ENCODE measurements at regions not wholly inside any gene's neighbourhood (a gene's known extent, or its start where the extent isn't known, plus 50 kb on each side); places are given as distances from the start of the nearest gene placed in this dataset.

- TF ChIP-seq, protein P1, sequence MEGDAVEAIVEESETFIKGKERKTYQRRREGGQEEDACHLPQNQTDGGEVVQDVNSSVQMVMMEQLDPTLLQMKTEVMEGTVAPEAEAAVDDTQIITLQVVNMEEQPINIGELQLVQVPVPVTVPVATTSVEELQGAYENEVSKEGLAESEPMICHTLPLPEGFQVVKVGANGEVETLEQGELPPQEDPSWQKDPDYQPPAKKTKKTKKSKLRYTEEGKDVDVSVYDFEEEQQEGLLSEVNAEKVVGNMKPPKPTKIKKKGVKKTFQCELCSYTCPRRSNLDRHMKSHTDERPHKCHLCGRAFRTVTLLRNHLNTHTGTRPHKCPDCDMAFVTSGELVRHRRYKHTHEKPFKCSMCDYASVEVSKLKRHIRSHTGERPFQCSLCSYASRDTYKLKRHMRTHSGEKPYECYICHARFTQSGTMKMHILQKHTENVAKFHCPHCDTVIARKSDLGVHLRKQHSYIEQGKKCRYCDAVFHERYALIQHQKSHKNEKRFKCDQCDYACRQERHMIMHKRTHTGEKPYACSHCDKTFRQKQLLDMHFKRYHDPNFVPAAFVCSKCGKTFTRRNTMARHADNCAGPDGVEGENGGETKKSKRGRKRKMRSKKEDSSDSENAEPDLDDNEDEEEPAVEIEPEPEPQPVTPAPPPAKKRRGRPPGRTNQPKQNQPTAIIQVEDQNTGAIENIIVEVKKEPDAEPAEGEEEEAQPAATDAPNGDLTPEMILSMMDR (conservative IDR thresholded peaks at IDR 0.05; ENCODE audit: low read depth in 2 of 2), result no peak
- TF ChIP-seq STAT1 (IDR thresholded peaks at IDR 0.05; ENCODE audit: unreplicated experiment), result no peak
- TF ChIP-seq POLR2AphosphoS5 (IDR thresholded peaks at IDR 0.05; ENCODE audit: low read depth), result no peak
- TF ChIP-seq EZH2 (IDR thresholded peaks at IDR 0.05; ENCODE audit: low read depth, unreplicated experiment), result no peak
- TF ChIP-seq EZH2phosphoT487 (IDR thresholded peaks at IDR 0.05; ENCODE audit: unreplicated experiment), result no peak
- TF ChIP-seq, protein P2, sequence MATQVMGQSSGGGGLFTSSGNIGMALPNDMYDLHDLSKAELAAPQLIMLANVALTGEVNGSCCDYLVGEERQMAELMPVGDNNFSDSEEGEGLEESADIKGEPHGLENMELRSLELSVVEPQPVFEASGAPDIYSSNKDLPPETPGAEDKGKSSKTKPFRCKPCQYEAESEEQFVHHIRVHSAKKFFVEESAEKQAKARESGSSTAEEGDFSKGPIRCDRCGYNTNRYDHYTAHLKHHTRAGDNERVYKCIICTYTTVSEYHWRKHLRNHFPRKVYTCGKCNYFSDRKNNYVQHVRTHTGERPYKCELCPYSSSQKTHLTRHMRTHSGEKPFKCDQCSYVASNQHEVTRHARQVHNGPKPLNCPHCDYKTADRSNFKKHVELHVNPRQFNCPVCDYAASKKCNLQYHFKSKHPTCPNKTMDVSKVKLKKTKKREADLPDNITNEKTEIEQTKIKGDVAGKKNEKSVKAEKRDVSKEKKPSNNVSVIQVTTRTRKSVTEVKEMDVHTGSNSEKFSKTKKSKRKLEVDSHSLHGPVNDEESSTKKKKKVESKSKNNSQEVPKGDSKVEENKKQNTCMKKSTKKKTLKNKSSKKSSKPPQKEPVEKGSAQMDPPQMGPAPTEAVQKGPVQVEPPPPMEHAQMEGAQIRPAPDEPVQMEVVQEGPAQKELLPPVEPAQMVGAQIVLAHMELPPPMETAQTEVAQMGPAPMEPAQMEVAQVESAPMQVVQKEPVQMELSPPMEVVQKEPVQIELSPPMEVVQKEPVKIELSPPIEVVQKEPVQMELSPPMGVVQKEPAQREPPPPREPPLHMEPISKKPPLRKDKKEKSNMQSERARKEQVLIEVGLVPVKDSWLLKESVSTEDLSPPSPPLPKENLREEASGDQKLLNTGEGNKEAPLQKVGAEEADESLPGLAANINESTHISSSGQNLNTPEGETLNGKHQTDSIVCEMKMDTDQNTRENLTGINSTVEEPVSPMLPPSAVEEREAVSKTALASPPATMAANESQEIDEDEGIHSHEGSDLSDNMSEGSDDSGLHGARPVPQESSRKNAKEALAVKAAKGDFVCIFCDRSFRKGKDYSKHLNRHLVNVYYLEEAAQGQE (IDR thresholded peaks at IDR 0.05; ENCODE audit: unreplicated experiment), result no peak
- no peak for TF ChIP-seq JUNB (IDR thresholded peaks at IDR 0.05; ENCODE audit: unreplicated experiment)
- TF ChIP-seq CREB1 (CRISPR knock-in tag; IDR thresholded peaks at IDR 0.05; ENCODE audit: low read depth), result no peak
Measured at GRCh38 chrX:3216581-3217180, 129.8 kb downstream of the MXRA5 start.
